COLO829 (cell line): ENCODE measurements at regions not wholly inside any gene's neighbourhood (a gene's known extent, or its start where the extent isn't known, plus 50 kb on each side); places are given as distances from the start of the nearest gene placed in this dataset.

ENCODE experiments used
- DNase-seq: peaks from one replicate; pipeline ENCODE4 v3.0.0; 2012; ENCODE audit warnings: low spot score

GRCh38 chr10:128624656-128625530 lies 498.7 kb upstream of the MKI67 start:
- no peak for DNase-seq

GRCh38 chr10:128625926-128626325 lies 499.7 kb upstream of the MKI67 start:
- no peak for DNase-seq

- no peak for DNase-seq
These were observed 500.3 kb upstream of the MKI67 start for GRCh38 chr10:128626397-128627000.

GRCh38 chr10:128627811-128628210 lies 501.6 kb upstream of the MKI67 start:
- DNase-seq, result no peak

GRCh38 chr10:128628252-128628651 lies 502.0 kb upstream of the MKI67 start:
- no peak for DNase-seq

GRCh38 chr10:128629111-128630096 lies 503.2 kb upstream of the MKI67 start:
- DNase-seq, result no peak

- DNase-seq, result peak; percentile 10
These were observed 504.6 kb upstream of the MKI67 start for GRCh38 chr10:128630787-128631252.

GRCh38 chr10:128631801-128632241 lies 505.6 kb upstream of the MKI67 start:
- peak; percentile 13 for DNase-seq

GRCh38 chr10:128632694-128633093 lies 506.5 kb upstream of the MKI67 start:
- DNase-seq, result no peak

GRCh38 chr10:128633864-128634540 lies 507.8 kb upstream of the MKI67 start:
- no peak for DNase-seq

GRCh38 chr10:128642023-128642422 lies 515.8 kb upstream of the MKI67 start:
- DNase-seq, result no peak

- DNase-seq, result no peak
These were observed 516.3 kb upstream of the MKI67 start for GRCh38 chr10:128642502-128642901.

GRCh38 chr10:128643658-128644057 lies 517.4 kb upstream of the MKI67 start:
- no peak for DNase-seq

- DNase-seq, result no peak
These were observed 519.3 kb upstream of the MKI67 start for GRCh38 chr10:128645486-128645885.

GRCh38 chr10:128646956-128647355 lies 520.7 kb upstream of the MKI67 start:
- DNase-seq, result no peak

GRCh38 chr10:128657548-128657947 lies 531.3 kb upstream of the MKI67 start:
- no peak for DNase-seq

GRCh38 chr10:128660726-128661125 lies 534.5 kb upstream of the MKI67 start:
- peak; percentile 1 for DNase-seq

- no peak for DNase-seq
These were observed 535.4 kb upstream of the MKI67 start for GRCh38 chr10:128661404-128662197.

GRCh38 chr10:128662520-128662919 lies 536.3 kb upstream of the MKI67 start:
- DNase-seq, result no peak

GRCh38 chr10:128664729-128665128 lies 538.5 kb upstream of the MKI67 start:
- no peak for DNase-seq

GRCh38 chr10:128675405-128675804 lies 549.2 kb upstream of the MKI67 start:
- no peak for DNase-seq
